ENCODE measurements at regions not wholly inside any gene's neighbourhood (a gene's known extent, or its start where the extent isn't known, plus 50 kb on each side); places are given as distances from the start of the nearest gene placed in this dataset.

DNA sequence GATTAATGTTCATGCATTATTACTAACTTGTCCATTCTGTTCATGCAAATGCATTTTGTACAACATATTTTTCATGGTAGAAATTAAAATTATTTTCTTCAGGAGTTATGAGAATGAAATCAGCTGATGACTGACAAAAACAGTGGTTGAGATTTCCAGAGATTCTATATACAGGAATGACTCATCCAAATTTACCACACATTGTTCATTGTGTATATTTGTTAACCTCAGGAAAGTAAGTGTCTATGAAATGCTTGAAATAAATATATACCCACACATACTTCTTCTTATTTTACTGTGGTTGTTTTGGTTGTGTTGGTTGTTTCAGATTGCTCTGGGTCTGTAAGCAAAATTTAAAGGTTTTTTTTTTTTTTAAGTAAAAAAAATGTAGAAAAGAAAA, 108.1 kb upstream of the SP8 start:
- TF ChIP-seq POLR2AphosphoS5 (IDR thresholded peaks at IDR 0.05; ENCODE audit: insufficient read depth in 1 of 2, low read depth in 1 of 2) = no peak
- TF ChIP-seq POLR2A (IDR thresholded peaks at IDR 0.05) = no peak
- TF ChIP-seq, protein P1, sequence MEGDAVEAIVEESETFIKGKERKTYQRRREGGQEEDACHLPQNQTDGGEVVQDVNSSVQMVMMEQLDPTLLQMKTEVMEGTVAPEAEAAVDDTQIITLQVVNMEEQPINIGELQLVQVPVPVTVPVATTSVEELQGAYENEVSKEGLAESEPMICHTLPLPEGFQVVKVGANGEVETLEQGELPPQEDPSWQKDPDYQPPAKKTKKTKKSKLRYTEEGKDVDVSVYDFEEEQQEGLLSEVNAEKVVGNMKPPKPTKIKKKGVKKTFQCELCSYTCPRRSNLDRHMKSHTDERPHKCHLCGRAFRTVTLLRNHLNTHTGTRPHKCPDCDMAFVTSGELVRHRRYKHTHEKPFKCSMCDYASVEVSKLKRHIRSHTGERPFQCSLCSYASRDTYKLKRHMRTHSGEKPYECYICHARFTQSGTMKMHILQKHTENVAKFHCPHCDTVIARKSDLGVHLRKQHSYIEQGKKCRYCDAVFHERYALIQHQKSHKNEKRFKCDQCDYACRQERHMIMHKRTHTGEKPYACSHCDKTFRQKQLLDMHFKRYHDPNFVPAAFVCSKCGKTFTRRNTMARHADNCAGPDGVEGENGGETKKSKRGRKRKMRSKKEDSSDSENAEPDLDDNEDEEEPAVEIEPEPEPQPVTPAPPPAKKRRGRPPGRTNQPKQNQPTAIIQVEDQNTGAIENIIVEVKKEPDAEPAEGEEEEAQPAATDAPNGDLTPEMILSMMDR (IDR thresholded peaks at IDR 0.05) = no peak
